ENCODE measurements at regions not wholly inside any gene's neighbourhood (a gene's known extent, or its start where the extent isn't known, plus 50 kb on each side); places are given as distances from the start of the nearest gene placed in this dataset.
A peak's percentile ranks its signal among the peaks of the same experiment; 100 is the strongest.
"Not testable (repeated sequence)": the region's sequence is repeated elsewhere in the genome, so short reads cannot be mapped to it uniquely, and the experiment has no call there.

- DNase-seq (ENCODE audit: low read depth), result not testable (repeated sequence)
Observed at GRCh38 chr12:88368077-88368476, 212.2 kb downstream of the KITLG start.

DNA sequence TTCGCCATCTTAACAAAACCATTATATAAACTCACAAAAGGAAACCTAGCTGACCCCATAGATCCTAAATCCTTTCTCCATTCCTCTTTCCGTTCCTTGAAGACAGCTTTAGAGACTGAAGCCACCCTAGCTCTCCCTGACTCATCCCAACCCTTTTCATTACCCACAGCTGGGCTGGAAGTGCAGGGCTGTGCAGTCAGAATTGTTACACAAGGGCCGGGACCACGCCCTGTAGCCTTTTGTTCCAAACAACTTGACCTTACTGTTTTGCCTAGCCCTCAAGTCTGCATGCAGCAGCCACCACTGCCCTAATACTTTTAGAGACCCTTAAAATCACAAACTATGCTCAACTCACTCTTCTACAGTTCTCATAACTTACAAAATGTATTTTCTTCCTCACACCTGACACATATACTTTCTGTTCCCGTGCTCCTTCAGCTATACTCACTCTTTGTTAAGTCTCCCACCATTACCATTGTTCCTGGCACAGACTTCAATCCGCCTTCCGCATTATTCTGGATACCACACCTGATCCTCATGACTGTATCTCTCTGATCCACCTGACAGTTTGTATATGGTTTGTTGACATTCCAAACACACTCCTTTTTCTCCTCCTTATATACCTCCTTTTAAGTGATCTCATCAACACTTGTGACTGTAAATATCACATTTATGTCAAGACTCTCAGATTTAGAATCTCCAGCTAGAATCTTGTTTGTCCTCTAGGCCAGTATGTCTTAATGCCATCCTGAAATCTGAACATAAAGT is 208.7 kb downstream of the KITLG start:
- no peak for DNase-seq (ENCODE audit: low read depth)

GRCh38 chr12:88375306-88376305 is 204.7 kb downstream of the KITLG start:
- no peak for DNase-seq (ENCODE audit: low read depth)

- DNase-seq (ENCODE audit: low read depth), result no peak
Observed at GRCh38 chr12:88377973-88378372, 202.3 kb downstream of the KITLG start.

DNA sequence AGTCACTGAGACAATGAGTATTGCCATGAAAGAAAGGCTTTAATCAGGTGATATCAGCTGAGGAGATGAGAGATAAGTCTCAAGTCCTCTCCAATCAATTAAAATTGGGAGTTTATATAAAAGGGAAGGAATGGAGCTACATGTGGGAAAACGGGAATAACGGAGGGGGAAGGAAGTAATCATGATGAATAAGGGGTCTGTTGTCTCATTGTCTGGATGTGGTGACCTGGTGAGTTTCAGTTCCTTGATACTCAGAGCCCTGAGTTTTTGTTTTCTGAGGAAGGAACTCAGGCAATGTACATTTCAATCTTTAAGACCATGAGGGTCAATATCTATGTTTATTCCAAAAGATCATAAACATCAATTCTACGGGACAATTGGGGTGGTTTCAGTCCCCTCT is 198.8 kb downstream of the KITLG start:
- no peak for DNase-seq (ENCODE audit: low read depth)

- no peak for DNase-seq (ENCODE audit: low read depth)
Observed at GRCh38 chr12:88383405-88383804, 196.9 kb downstream of the KITLG start.

DNA sequence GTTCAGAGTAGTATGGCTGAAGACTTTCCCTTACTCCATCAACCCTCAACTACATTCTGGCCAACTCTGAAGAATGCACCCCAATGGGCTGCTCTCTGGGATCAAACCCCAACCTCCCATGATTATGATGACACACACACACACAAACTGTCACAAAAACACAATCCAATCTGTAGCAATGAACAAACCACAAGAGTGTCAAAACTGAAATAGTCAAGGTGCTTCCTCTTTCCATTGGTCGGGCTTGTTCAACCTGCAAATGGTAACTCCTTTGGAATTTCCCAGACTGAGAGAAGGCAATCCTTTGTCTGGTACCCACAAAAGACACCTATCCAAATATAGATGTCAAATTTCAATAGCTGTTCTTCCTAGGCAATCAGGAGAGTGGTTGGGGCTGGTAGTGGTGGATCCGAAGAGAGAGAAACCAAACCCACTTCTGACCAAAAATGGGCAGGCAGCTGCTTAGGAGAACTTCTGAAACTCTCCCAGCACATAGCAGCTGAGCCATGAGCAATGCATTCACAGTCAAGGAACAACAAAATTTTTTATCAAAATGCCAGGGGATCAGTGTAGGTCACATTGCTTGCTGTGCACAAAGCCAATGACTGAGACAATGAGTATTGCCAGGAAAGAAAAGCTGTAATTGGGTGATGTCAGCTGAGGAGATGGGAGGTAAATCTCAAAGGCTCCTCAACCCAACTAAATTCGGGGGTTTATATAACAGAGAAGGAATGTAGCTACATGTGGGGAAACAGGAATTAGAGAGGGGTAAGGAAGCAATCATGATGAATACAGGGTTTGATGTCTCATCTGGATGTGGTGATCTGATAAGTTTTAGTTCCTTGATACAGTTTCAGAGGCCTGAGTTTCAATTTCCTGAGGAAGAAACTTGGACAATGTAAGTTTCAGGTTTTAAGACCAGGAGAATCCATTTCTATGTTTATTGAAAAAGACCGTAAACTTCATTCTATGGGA is 191.4 kb downstream of the KITLG start:
- no peak for DNase-seq (ENCODE audit: low read depth)

DNA sequence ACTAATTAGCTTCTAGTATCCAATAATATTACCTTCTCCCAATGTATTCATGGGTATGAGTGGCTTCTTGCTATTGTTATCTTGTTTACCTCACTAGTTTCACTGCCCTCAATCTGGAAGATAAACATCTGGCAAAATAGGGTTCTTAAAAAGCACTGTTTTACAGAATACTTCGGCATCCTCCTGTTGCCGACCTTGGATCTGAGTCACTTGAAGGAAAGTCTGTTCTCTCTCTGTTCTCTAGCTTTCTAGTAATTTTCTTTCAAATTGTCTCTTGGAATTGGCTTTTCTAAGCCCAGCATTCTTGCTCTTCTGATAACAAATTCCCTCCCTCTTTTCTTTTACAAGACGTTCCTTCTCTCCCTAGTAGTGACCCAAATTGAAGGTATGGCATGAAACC is 189.5 kb downstream of the KITLG start:
- DNase-seq (ENCODE audit: low read depth), result no peak

DNA sequence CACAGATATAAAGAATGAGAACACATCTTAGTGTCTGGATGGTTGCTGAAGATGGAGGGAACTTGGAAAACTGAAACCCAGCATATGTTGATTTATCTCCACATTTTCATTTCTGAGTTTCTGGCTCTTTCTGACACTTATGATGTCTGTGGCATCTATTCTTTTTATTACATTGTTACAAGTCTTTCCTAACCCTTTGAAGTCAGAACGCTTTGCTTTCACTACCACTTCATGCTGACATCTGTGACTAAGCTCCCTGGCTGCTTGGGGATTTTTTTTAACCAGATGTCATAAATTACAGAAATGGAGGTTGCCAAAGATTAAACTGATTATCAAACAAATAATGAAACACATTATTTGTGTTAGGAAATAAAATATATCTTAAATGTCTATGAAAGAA is 188.7 kb downstream of the KITLG start:
- DNase-seq (ENCODE audit: low read depth), result peak; percentile 43

- DNase-seq (ENCODE audit: low read depth), result peak; percentile 19
Observed at GRCh38 chr12:88393017-88393767, 187.1 kb downstream of the KITLG start.

GRCh38 chr12:88398031-88398430 is 182.2 kb downstream of the KITLG start:
- no peak for DNase-seq (ENCODE audit: low read depth)

DNA sequence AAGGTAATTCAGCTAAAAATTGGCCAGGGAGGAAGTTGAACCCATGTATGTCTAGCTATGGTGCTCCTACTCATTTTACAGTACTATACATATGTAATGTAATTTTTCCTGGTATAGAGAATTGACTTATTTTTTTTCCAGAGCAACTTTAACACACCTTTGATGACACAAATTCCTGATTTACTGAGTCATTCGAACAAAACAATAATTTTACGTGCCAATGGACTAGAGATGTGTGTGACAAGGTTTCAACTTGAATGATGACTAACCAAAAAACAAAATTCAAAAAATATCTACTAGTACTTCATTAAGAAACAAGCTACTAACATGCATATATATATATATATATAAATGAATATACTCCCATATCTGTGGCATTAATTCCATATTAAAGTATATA is 180.5 kb downstream of the KITLG start:
- no peak for DNase-seq (ENCODE audit: low read depth)

- no peak for DNase-seq (ENCODE audit: low read depth)
Observed at GRCh38 chr12:88400302-88400701, 180.0 kb downstream of the KITLG start.

DNA sequence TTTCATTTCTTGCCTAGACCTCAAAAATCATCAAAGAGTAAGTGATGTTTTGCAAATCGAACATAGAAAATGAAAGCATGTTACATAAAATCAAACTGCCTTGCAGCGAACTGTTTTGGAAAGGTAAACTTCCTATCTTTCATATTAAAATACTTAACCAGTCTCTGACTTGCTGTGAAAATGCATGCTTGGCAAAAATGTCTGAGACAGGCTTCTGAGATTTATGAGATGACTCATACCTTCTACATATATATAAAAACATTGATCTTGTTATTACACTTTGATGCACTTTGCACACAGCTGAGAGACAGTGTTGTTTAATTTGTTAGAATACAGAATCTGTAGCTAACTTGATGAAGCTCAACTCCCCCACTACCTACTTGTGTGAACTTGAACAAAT is 179.1 kb downstream of the KITLG start:
- no peak for DNase-seq (ENCODE audit: low read depth)

DNA sequence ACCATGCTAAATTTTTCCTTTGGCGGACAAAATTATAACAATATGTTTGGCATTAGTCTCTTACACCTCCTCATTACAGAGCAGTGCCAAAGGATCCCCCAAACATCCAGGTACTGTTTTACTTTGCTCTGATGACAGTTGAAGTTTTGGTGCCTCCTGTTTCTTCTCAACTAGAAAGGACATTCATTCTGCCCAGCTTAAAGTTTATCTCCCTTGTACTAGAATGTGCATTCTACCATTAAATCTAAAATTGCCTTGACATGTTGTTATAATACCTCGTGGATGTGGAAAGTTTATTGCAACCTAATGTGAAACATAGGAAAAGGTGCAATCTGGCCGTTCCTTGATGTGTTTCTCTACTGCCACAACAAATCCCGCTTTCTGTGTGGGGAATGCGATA is 173.4 kb downstream of the KITLG start:
- no peak for DNase-seq (ENCODE audit: low read depth)

- no peak for DNase-seq (ENCODE audit: low read depth)
Observed at GRCh38 chr12:88408823-88409222, 171.4 kb downstream of the KITLG start.

DNA sequence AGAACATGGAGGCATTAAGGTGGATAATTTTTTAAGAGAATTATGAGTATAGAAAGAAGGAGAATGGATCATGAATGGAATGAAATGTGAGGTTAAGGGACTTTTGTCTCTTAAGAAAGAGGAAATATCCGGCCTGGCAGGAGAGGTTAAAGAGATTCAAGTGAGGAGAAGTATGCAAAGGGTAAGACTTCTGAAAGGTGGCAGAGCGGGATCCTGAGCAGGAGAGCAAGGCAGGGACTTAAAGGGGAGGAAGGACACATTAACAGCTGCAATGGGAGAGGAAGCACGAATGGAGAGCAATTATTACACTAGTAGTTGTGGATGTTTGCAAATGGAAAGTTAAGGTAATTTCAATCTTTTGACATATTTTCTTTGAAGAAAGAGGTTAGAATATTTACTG is 171.0 kb downstream of the KITLG start:
- DNase-seq (ENCODE audit: low read depth), result no peak

- DNase-seq (ENCODE audit: low read depth), result no peak
Observed at GRCh38 chr12:88411689-88412088, 168.6 kb downstream of the KITLG start.

- no peak for DNase-seq (ENCODE audit: low read depth)
Observed at GRCh38 chr12:88413646-88414045, 166.6 kb downstream of the KITLG start.

DNA sequence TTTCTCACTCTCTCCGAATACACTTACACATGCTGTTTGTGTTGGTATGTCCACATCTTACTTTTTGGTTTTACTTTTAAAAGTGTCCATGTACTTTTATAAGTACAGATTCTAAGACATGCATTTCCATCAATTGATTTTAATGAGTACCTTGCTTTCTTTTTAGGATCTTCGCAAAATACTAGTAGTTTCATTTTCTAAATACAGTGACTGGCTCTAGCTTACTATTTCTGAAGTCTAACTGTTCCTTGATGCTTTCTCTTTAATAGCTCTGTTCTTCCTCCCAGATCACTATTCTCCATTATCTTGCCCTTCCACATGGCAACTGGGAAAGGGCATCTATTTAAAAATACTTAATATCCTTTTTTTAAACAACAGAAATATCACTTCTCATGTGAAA is 164.1 kb downstream of the KITLG start:
- DNase-seq (ENCODE audit: low read depth), result no peak

GRCh38 chr12:88416786-88417185 is 163.5 kb downstream of the KITLG start:
- DNase-seq (ENCODE audit: low read depth), result no peak

Data from HS-27A (cell line).